ENCODE measurements at regions not wholly inside any gene's neighbourhood (a gene's known extent, or its start where the extent isn't known, plus 50 kb on each side); places are given as distances from the start of the nearest gene placed in this dataset.

GRCh38 chr3:35071772-35072171 is 567.6 kb upstream of the ARPP21 start:
- TF ChIP-seq POLR2AphosphoS5 (IDR thresholded peaks at IDR 0.05; ENCODE audit: low read depth) (no peak), SPI1 (IDR thresholded peaks at IDR 0.05; ENCODE audit: borderline replicate concordance, low read depth) (no peak), GABPA (IDR thresholded peaks at IDR 0.05; ENCODE audit: low read depth) (no peak), CTCF (IDR thresholded peaks at IDR 0.05; ENCODE audit: insufficient read depth, low read length) (no peak)
- TF ChIP-seq, protein P1, sequence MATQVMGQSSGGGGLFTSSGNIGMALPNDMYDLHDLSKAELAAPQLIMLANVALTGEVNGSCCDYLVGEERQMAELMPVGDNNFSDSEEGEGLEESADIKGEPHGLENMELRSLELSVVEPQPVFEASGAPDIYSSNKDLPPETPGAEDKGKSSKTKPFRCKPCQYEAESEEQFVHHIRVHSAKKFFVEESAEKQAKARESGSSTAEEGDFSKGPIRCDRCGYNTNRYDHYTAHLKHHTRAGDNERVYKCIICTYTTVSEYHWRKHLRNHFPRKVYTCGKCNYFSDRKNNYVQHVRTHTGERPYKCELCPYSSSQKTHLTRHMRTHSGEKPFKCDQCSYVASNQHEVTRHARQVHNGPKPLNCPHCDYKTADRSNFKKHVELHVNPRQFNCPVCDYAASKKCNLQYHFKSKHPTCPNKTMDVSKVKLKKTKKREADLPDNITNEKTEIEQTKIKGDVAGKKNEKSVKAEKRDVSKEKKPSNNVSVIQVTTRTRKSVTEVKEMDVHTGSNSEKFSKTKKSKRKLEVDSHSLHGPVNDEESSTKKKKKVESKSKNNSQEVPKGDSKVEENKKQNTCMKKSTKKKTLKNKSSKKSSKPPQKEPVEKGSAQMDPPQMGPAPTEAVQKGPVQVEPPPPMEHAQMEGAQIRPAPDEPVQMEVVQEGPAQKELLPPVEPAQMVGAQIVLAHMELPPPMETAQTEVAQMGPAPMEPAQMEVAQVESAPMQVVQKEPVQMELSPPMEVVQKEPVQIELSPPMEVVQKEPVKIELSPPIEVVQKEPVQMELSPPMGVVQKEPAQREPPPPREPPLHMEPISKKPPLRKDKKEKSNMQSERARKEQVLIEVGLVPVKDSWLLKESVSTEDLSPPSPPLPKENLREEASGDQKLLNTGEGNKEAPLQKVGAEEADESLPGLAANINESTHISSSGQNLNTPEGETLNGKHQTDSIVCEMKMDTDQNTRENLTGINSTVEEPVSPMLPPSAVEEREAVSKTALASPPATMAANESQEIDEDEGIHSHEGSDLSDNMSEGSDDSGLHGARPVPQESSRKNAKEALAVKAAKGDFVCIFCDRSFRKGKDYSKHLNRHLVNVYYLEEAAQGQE (IDR thresholded peaks at IDR 0.05; ENCODE audit: insufficient replicate concordance, low read depth): no peak
- no peak overlapping the region for H3K27ac ChIP-seq (replicated peaks)
- DNase-seq (ENCODE audit: low read depth in 1 of 2, low spot score in 1 of 2): no peak
- no peaks in the 10 kb centered on the region for H3K27me3 ChIP-seq (ENCODE audit: insufficient read depth, poor library complexity, severe bottlenecking)
- H3K4me3 ChIP-seq (replicated peaks; ENCODE audit: insufficient read depth, low read length): no peak overlapping the region

DNA sequence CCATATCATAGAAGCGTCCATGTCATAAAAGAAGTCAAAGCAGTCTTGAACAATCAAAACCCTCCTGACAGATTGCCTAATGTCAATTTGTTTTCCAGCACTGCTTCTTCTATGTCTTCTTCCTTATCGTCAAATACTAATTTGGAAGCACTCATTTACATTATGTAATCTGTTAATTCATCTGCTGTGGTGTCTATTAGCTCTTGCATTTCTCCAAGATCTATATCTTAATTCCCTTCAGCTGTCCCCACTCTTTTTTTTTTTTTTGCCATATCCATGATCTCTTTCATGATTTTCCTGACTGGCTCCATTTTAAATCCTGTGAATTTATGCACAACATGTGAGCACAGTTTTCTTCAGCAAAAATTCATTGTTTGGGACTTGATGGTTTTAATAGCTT is 560.5 kb upstream of the ARPP21 start:
- no peak for TF ChIP-seq CTCF (IDR thresholded peaks at IDR 0.05; ENCODE audit: insufficient read depth, low read length)
- no peak for TF ChIP-seq POLR2AphosphoS5 (IDR thresholded peaks at IDR 0.05; ENCODE audit: low read depth)
- TF ChIP-seq GABPA (IDR thresholded peaks at IDR 0.05; ENCODE audit: low read depth): no peak
- TF ChIP-seq, protein P1 (IDR thresholded peaks at IDR 0.05; ENCODE audit: insufficient replicate concordance, low read depth): no peak
- H3K27me3 ChIP-seq (ENCODE audit: insufficient read depth, poor library complexity, severe bottlenecking): no peaks in the 10 kb centered on the region
- no peak for DNase-seq (ENCODE audit: low read depth in 1 of 2, low spot score in 1 of 2)
- no peak overlapping the region for H3K4me3 ChIP-seq (replicated peaks; ENCODE audit: insufficient read depth, low read length)
- no peak overlapping the region for H3K27ac ChIP-seq (replicated peaks)

DNA sequence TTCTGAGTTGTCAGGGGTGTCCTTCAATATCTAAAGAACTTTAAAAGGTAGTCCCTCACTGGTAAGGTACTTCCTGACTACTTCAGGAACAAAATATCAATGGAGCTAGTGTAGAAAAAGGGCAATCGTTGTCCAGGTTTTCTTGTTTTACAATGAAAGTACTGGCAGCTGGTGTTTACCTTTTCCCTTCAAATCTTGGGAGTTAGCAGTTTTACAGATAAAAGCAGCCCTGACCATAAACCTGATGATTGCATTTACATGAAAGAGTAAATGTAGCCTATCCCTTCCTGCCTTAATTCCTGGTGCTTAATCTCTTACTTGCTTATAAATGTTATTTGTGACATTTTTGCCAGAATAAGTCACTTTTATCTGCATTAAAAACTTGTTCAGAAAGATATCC is 559.9 kb upstream of the ARPP21 start:
- Histone ChIP-seq H3K27ac (replicated peaks) (no peak overlapping the region), H3K27me3 (ENCODE audit: insufficient read depth, poor library complexity, severe bottlenecking) (no peaks in the 10 kb centered on the region), H3K4me3 (replicated peaks; ENCODE audit: insufficient read depth, low read length) (no peak overlapping the region)
- TF ChIP-seq CTCF (IDR thresholded peaks at IDR 0.05; ENCODE audit: insufficient read depth, low read length): no peak
- TF ChIP-seq, protein P1 (IDR thresholded peaks at IDR 0.05; ENCODE audit: insufficient replicate concordance, low read depth): no peak
- TF ChIP-seq GABPA (IDR thresholded peaks at IDR 0.05; ENCODE audit: low read depth): no peak
- TF ChIP-seq POLR2AphosphoS5 (IDR thresholded peaks at IDR 0.05; ENCODE audit: low read depth): no peak
- no peak for TF ChIP-seq SPI1 (IDR thresholded peaks at IDR 0.05; ENCODE audit: borderline replicate concordance, low read depth)
- DNase-seq (ENCODE audit: low read depth in 1 of 2, low spot score in 1 of 2): no peak

Measured in HL-60 (cell line).